Tibial artery (tissue), 4 donors: ENCODE measurements at regions not wholly inside any gene's neighbourhood (a gene's known extent, or its start where the extent isn't known, plus 50 kb on each side); places are given as distances from the start of the nearest gene placed in this dataset.

Experiments used
- DNase-seq, 2 donors: peaks; one replicate each; pipeline ENCODE4 v3.0.0-alpha.2; 2019
- H3K27ac ChIP-seq, 2 donors: fragments of 200-600 bp; sonication (generic) in 1 of 2; 1 replicate in 1 of 2; 2 replicates in 1 of 2; pipeline ENCODE4 v1.5.1; 2018 to 2019; ENCODE audit warnings: mild to moderate bottlenecking in 1 of 2
- H3K27me3 ChIP-seq, 2 donors: fragments of 200-600 bp; sonication (generic) in 1 of 2; one replicate each; pipeline versions ENCODE4 v1.5.1 to v1.6.0; 2016 to 2019
- H3K36me3 ChIP-seq, 3 donors: fragments of 200-600 bp; sonication (generic) in 2 of 3; one replicate each; pipeline ENCODE4 v1.5.1; 2016 to 2019; ENCODE audit warnings: mild to moderate bottlenecking in 2 of 3
- H3K4me1 ChIP-seq, 4 donors: fragments of 200-600 bp; sonication (generic) in 2 of 4; 1 replicate in 3 of 4; 2 replicates in 1 of 4; pipeline ENCODE4 v1.5.1; 2016 to 2019
- H3K4me3 ChIP-seq, 2 donors: fragments of 200-600 bp; sonication (generic) in 1 of 2; 1 replicate in 1 of 2; 2 replicates in 1 of 2; pipeline ENCODE4 v1.5.1; 2018 to 2019; ENCODE audit warnings: mild to moderate bottlenecking in 2 of 2
- H3K9me3 ChIP-seq, 3 donors: fragments of 200-600 bp; sonication (generic) in 1 of 3; one replicate each; pipeline ENCODE4 v1.5.1; 2016 to 2019
- intact Hi-C: fragments of 100-400 bp; cut with DNase I; formaldehyde crosslinking; loops from one replicate; pipeline ENCODE4 v1.15.0; 2023; ENCODE audit warnings: low total_unique reads
- TF ChIP-seq, protein P1 (sequence below), 2 experiments: fragments of 200-600 bp in 1 of 2; fragments of 450-650 bp in 1 of 2; IDR thresholded peaks; one replicate each; pipeline ENCODE4 v1.5.1; 2017 to 2019; ENCODE audit warnings: antibody characterized with exemption in 2 of 2, mild to moderate bottlenecking in 1 of 2, moderate library complexity in 1 of 2

DNA sequence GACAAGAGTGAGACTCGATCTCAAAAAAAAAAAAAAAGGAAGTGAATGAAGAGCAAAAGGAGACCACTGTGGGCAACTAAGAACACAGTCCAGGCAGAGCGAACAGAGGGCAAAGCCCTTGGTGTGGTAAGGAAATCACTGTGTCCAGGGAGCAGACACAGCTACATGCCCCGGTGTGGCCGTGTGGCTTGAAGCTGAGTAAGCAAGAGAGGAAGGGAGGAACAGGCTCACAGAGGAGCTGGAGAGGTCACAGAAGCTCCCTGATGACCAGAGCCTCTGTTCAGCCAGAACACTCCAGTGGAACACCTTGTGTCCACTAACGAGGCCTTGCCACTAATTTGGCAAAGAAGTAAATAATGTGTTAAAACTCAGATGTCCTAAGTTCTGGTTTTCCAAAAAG lies 60.6 kb upstream of the GATA2 start:
- Histone ChIP-seq H3K36me3 (no peaks in the 10 kb centered on the region), H3K4me1 (peaks cover 0 to 19% (median 9%) of the 10 kb centered on the region in 4 donors), H3K27me3 (peaks cover 0 to 64% of the 10 kb centered on the region in 2 donors), H3K9me3 (no peaks in the 10 kb centered on the region), H3K27ac (no peak overlapping the region), H3K4me3 (no peak overlapping the region)
- TF ChIP-seq, protein P1, sequence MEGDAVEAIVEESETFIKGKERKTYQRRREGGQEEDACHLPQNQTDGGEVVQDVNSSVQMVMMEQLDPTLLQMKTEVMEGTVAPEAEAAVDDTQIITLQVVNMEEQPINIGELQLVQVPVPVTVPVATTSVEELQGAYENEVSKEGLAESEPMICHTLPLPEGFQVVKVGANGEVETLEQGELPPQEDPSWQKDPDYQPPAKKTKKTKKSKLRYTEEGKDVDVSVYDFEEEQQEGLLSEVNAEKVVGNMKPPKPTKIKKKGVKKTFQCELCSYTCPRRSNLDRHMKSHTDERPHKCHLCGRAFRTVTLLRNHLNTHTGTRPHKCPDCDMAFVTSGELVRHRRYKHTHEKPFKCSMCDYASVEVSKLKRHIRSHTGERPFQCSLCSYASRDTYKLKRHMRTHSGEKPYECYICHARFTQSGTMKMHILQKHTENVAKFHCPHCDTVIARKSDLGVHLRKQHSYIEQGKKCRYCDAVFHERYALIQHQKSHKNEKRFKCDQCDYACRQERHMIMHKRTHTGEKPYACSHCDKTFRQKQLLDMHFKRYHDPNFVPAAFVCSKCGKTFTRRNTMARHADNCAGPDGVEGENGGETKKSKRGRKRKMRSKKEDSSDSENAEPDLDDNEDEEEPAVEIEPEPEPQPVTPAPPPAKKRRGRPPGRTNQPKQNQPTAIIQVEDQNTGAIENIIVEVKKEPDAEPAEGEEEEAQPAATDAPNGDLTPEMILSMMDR (IDR thresholded peaks at IDR 0.05) = no peak
- peak in 1 of 2 donors; percentile 35 for DNase-seq
- intact Hi-C loops = no loop called here

GRCh38 chr3:128551867-128552266 lies 58.9 kb upstream of the GATA2 start:
- H3K9me3 ChIP-seq = no peaks in the 10 kb centered on the region
- TF ChIP-seq, protein P1 (IDR thresholded peaks at IDR 0.05) = no peak
- H3K27me3 ChIP-seq = peaks cover 0 to 49% of the 10 kb centered on the region in 2 donors
- no peak overlapping the region for H3K4me3 ChIP-seq
- no peak overlapping the region for H3K27ac ChIP-seq
- peaks cover 0 to 19% (median 9%) of the 10 kb centered on the region in 4 donors for H3K4me1 ChIP-seq
- no peak for DNase-seq
- H3K36me3 ChIP-seq = no peaks in the 10 kb centered on the region
- intact Hi-C loops = no loop called here

DNA sequence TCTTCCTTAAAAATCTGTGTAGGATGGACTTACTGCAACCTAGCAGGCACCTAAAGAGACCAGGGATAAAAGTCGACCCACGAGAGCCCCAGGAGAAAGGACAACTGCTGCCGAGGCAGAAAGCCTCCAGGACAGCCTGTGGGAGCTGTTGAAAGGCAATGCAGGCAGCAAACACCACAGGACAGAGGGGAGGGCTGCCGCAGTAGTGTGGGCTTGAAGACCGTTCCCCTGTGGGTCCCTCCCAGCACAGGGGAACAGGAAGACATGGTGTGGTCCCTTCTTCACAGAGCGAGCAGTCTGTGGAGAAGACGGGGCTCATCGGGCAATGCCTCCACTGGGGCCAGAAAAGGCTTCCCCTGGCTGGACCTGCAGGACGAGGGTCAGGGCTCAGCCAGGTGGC lies 58.5 kb upstream of the GATA2 start:
- Histone ChIP-seq H3K9me3 (no peaks in the 10 kb centered on the region), H3K27ac (no peak overlapping the region), H3K27me3 (peaks cover 0 to 46% of the 10 kb centered on the region in 2 donors)

DNA sequence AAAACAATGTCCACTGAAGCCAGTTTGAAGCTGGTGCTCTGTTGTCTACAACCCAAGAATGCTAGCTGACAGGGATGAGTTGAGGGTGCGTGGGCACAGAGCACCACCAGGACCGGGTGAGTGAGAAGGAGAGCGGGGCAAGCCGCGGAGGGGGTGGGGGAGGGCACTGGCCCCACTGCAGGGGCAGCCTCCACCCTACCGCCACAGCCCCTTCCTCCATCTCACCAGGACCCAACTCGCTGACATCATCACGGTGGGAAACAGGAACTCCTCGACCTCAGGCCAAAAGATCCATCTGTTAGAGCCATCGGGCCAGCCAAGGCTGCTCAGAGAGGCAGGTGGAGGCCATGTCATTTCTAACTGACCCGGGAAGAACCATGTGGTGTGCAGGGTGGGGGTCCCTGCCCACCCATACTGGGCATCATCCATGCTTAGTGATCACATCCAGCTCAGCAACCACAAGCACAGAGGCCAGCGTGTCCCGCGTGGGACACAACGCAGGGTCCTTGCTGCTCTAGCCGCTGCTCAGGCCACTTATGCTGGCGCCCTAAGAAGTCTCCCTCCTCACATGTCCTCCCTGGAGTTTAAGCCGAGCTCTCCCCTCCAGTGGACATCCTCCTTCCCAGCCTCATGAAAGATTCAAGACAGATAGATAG lies 57.6 kb upstream of the GATA2 start:
- H3K4me1 ChIP-seq = peaks cover 0 to 16% (median 9%) of the 10 kb centered on the region in 4 donors
- DNase-seq = no peak
- H3K4me3 ChIP-seq = no peak overlapping the region
- no peaks in the 10 kb centered on the region for H3K9me3 ChIP-seq
- no peak overlapping the region for H3K27ac ChIP-seq
- H3K36me3 ChIP-seq = no peaks in the 10 kb centered on the region
- peaks cover 0 to 37% of the 10 kb centered on the region in 2 donors for H3K27me3 ChIP-seq
- TF ChIP-seq, protein P1 (IDR thresholded peaks at IDR 0.05) = no peak
- intact Hi-C loops = no loop called here

More for the DNA sequence above, 58.5 kb upstream of the GATA2 start:
- intact Hi-C loops = no loop called here
- DNase-seq = no peak
- TF ChIP-seq, protein P1 (IDR thresholded peaks at IDR 0.05) = no peak
- peaks cover 0 to 19% (median 9%) of the 10 kb centered on the region in 4 donors for H3K4me1 ChIP-seq
- H3K36me3 ChIP-seq = no peaks in the 10 kb centered on the region
- H3K4me3 ChIP-seq = no peak overlapping the region

- TF ChIP-seq, protein P1 (IDR thresholded peaks at IDR 0.05) = no peak
- no peak for DNase-seq
- no peaks in the 10 kb centered on the region for H3K36me3 ChIP-seq
- H3K27me3 ChIP-seq = peaks cover 0 to 32% of the 10 kb centered on the region in 2 donors
- no peaks in the 10 kb centered on the region for H3K9me3 ChIP-seq
- intact Hi-C loops = no loop called here
- no peak overlapping the region for H3K27ac ChIP-seq
- H3K4me1 ChIP-seq = peaks cover 0 to 12% (median 9%) of the 10 kb centered on the region in 4 donors
- H3K4me3 ChIP-seq = no peak overlapping the region
Measured at GRCh38 chr3:128550113-128550440, 57.1 kb upstream of the GATA2 start.
